Left lung (tissue), 4 donors: ENCODE measurements at regions not wholly inside any gene's neighbourhood (a gene's known extent, or its start where the extent isn't known, plus 50 kb on each side); places are given as distances from the start of the nearest gene placed in this dataset.

Experiments
- ATAC-seq: fragments of 200-7000 bp; cut with Tn5 transposase; one replicate; pipeline ENCODE4 v1.9.1; 2020; ENCODE audit warnings: moderate library complexity
- DNase-seq, 4 donors: peaks; one replicate each; pipeline ENCODE4 v3.0.0-alpha.2; 2013 to 2020
- H3K27ac ChIP-seq, 2 donors: fragments of 200-600 bp; sonication (generic) in 1 of 2; one replicate each; pipeline versions ENCODE4 v1.5.0 to v1.8.0; 2020 to 2021
- H3K27me3 ChIP-seq, 2 donors: fragments of 200-600 bp; sonication (generic) in 1 of 2; one replicate each; pipeline versions ENCODE4 v1.5.0 to v1.8.0; 2020 to 2021
- H3K36me3 ChIP-seq, 2 donors: fragments of 200-600 bp; sonication (generic) in 1 of 2; one replicate each; pipeline versions ENCODE4 v1.5.0 to v1.8.0; 2020 to 2021
- H3K4me1 ChIP-seq, 2 donors: fragments of 200-600 bp; one replicate each; pipeline ENCODE4 v1.8.0; 2021
- H3K4me3 ChIP-seq, 2 donors: fragments of 200-600 bp; sonication (generic) in 1 of 2; one replicate each; pipeline versions ENCODE4 v1.5.0 to v1.8.0; 2020 to 2021; ENCODE audit warnings: mild to moderate bottlenecking in 1 of 2
- H3K9me3 ChIP-seq, 2 donors: fragments of 200-600 bp; sonication (generic) in 1 of 2; one replicate each; pipeline versions ENCODE4 v1.5.0 to v1.8.0; 2020 to 2021
- intact Hi-C, 2 donors: fragments of 100-400 bp; cut with DNase I; formaldehyde crosslinking; loops; one replicate each; pipeline versions ENCODE4 v1.11.2 to v1.14.2; 2022
- TF ChIP-seq, protein P1 (sequence below), 2 donors: fragments of 200-600 bp; sonication (generic) in 1 of 2; IDR thresholded peaks; one replicate each; pipeline versions ENCODE4 v1.5.0 to v1.8.0; 2021; ENCODE audit warnings: antibody characterized with exemption in 2 of 2
- donor health status: DM: no; HTN: yes; CAD: no.
- donor health status: DM: no; HTN: no; CAD: no.

DNA sequence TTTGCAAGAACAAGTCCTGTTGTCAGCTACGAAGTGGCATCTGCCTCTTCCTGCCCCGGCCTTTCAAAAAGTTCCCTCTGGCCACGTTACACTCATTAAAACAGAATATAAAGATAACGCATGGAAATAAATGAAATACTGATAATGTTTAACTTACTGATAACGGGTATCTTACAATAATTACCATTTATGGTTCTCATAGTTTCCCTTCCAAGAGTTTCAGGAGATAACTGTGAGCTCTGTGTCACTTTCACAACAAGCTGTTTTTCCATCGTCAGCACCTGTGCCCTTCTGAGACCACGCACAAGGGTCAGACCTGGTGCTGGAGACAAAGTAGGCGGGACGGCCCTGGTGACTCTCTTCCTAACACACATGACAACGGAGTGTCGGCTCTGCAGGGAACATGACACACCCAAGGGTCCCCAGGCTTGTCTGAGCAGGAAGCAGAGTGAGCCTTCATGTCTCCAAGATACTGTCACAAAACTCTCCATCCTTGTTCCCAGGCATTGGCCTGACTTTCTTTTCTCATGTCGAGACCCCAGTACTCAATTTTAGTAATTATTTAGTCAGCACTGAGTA is 86.2 kb upstream of the THBS2 start:
- TF ChIP-seq, protein P1, sequence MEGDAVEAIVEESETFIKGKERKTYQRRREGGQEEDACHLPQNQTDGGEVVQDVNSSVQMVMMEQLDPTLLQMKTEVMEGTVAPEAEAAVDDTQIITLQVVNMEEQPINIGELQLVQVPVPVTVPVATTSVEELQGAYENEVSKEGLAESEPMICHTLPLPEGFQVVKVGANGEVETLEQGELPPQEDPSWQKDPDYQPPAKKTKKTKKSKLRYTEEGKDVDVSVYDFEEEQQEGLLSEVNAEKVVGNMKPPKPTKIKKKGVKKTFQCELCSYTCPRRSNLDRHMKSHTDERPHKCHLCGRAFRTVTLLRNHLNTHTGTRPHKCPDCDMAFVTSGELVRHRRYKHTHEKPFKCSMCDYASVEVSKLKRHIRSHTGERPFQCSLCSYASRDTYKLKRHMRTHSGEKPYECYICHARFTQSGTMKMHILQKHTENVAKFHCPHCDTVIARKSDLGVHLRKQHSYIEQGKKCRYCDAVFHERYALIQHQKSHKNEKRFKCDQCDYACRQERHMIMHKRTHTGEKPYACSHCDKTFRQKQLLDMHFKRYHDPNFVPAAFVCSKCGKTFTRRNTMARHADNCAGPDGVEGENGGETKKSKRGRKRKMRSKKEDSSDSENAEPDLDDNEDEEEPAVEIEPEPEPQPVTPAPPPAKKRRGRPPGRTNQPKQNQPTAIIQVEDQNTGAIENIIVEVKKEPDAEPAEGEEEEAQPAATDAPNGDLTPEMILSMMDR (IDR thresholded peaks at IDR 0.05), result no peak
- Histone ChIP-seq H3K9me3 (no peaks in the 10 kb centered on the region), H3K27me3 (no peaks in the 10 kb centered on the region), H3K4me3 (no peak overlapping the region), H3K36me3 (no peaks in the 10 kb centered on the region), H3K4me1 (no peaks in the 10 kb centered on the region), H3K27ac (no peak overlapping the region)
- ATAC-seq (no peak), DNase-seq (no peak)
- intact Hi-C loops, result no loop called here

DNA sequence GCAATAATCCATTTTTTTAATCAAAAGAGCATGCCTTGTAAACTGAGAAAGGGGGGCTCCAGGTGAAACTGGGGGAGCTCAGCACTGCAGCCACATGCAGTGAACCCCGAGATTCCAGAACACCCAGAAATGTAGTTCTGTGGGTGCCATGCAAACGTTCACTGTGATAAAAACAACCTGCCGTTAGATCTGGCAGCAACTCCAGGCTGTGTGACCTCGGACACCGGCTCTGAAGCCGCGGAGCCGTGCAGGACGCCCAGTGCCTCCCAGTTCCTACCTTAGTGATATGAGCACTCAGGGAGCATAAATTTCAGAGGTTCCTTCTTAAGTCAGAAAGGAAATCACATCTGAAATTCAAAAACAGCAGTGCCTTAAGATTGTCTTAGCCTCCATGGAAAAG is 85.4 kb upstream of the THBS2 start:
- Histone ChIP-seq H3K4me3 (no peak overlapping the region), H3K27me3 (no peaks in the 10 kb centered on the region), H3K36me3 (no peaks in the 10 kb centered on the region), H3K27ac (no peak overlapping the region), H3K4me1 (no peaks in the 10 kb centered on the region), H3K9me3 (no peaks in the 10 kb centered on the region)
- DNase-seq, result peak in 1 of 4 donors; percentile 59
- ATAC-seq, result no peak
- intact Hi-C loops, result no loop called here
- TF ChIP-seq, protein P1 (IDR thresholded peaks at IDR 0.05), result no peak

DNA sequence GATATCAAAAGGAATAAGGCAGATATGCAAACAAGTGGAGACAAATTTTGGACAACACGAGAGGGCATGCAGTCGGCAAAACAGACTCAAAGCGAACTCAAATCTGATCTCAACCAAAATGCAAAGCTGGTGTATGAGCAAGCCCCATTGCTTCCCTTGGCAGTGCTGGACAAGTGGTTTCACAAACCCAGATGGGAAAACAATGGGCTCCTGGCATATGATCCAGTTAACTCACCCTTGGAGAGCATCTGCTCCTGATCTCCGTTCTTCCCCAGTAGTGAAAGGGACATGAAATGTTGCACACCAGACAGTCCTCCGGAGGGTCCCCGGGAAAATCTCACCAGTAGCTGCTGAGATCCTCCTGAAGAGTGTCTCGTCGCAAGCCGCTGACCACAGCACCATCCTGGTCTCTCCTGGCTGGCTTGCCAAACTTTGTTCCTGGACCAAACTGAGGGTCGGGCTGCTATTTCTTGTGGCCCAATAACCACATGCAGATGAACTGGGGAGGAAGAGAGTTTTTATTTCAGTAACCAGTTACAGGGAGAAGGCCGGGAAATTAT is 84.3 kb upstream of the THBS2 start:
- DNase-seq (no peak), ATAC-seq (no peak)
- intact Hi-C loops, result no loop called here
- Histone ChIP-seq H3K27me3 (no peaks in the 10 kb centered on the region), H3K36me3 (no peaks in the 10 kb centered on the region), H3K4me3 (no peak overlapping the region), H3K27ac (no peak overlapping the region), H3K9me3 (no peaks in the 10 kb centered on the region), H3K4me1 (no peaks in the 10 kb centered on the region)
- TF ChIP-seq, protein P1 (IDR thresholded peaks at IDR 0.05), result no peak

DNA sequence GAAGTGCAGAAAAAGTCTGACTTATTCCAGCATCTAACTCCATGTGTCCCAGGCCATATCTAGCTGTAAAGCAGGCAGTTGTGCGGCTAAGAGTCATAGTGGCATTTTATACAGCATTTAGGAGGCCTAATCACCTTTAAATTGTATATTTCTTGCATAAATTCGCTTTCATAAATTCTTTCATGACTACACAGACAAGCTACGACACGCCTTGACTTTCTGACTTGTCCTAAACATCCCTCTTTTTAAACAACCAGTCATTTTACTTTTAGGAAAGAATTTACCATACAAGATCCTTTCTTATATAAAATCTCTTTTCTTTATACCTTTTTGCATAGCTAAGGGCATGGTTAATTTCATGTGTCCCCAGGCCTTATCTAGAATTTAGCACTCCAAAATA is 81.7 kb upstream of the THBS2 start:
- H3K4me1 ChIP-seq, result no peaks in the 10 kb centered on the region
- no peak overlapping the region for H3K27ac ChIP-seq
- no peak overlapping the region for H3K4me3 ChIP-seq
- no peaks in the 10 kb centered on the region for H3K9me3 ChIP-seq
- ATAC-seq (no peak), DNase-seq (no peak)
- H3K27me3 ChIP-seq, result no peaks in the 10 kb centered on the region
- intact Hi-C loops, result no loop called here
- TF ChIP-seq, protein P1 (IDR thresholded peaks at IDR 0.05), result no peak
- H3K36me3 ChIP-seq, result no peaks in the 10 kb centered on the region

DNA sequence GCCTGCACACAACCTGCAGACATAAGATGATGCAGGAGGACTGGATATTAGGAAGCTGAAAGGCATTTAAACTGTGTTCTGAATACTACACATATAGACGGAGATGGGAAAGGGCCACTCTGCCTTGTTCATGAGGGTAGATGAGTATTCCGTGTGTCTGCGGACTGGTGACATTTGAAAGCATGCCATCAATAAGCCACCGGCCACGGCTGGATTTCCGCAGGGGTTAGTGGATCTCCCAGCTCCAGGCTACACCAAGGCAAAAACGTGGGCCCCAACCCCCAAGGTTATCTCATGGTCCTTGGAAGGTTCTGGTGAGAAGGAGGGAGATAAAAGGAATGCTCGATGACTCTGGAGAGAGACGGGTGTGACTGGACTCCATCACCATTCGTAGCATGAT is 78.6 kb upstream of the THBS2 start:
- Histone ChIP-seq H3K27ac (no peak overlapping the region), H3K4me3 (no peak overlapping the region), H3K9me3 (no peaks in the 10 kb centered on the region), H3K4me1 (no peaks in the 10 kb centered on the region), H3K36me3 (no peaks in the 10 kb centered on the region), H3K27me3 (no peaks in the 10 kb centered on the region)
- DNase-seq (peak in 1 of 4 donors; percentile 24), ATAC-seq (no peak)
- intact Hi-C loops, result no loop called here
- TF ChIP-seq, protein P1 (IDR thresholded peaks at IDR 0.05), result no peak
